Stomach smooth muscle (tissue), 2 donors: ENCODE measurements at regions not wholly inside any gene's neighbourhood (a gene's known extent, or its start where the extent isn't known, plus 50 kb on each side); places are given as distances from the start of the nearest gene placed in this dataset.

ENCODE experiments used
- H3K27ac ChIP-seq: one replicate; pipeline ENCODE4 v1.7.0; 2013; ENCODE audit warnings: mild to moderate bottlenecking, low read length, inconsistent platforms
- H3K27me3 ChIP-seq, 2 donors: one replicate each; pipeline ENCODE4 v1.7.0; 2013; ENCODE audit warnings: low read length in 2 of 2; ENCODE audit not compliant: insufficient read depth in 2 of 2, control insufficient read depth in 1 of 2
- H3K36me3 ChIP-seq, 2 donors: one replicate each; pipeline ENCODE4 v1.7.0; 2013; ENCODE audit warnings: low read length in 2 of 2; ENCODE audit not compliant: control insufficient read depth in 2 of 2, insufficient read depth in 2 of 2
- H3K4me1 ChIP-seq: one replicate; pipeline ENCODE4 v1.7.0; 2013; ENCODE audit warnings: low read length; ENCODE audit not compliant: control insufficient read depth, insufficient read depth
- H3K4me3 ChIP-seq, 2 donors: one replicate each; pipeline ENCODE4 v1.7.0; 2013; ENCODE audit warnings: low read length in 2 of 2
- H3K9ac ChIP-seq, 2 donors: one replicate each; pipeline ENCODE4 v1.7.0; 2013; ENCODE audit warnings: low read length in 2 of 2, mild to moderate bottlenecking in 1 of 2
- H3K9me3 ChIP-seq, 2 donors: one replicate each; pipeline ENCODE4 v1.7.0; 2013; ENCODE audit warnings: low read length in 2 of 2; ENCODE audit not compliant: control insufficient read depth in 2 of 2
- donor health status: healthy.
- donor health status: Pancreatic carcinoma.

GRCh38 chr10:130480491-130480890, 344.3 kb downstream of the GLRX3 start:
- H3K4me3 ChIP-seq = no peak overlapping the region
- H3K4me1 ChIP-seq = no peaks in the 10 kb centered on the region

GRCh38 chr10:130481076-130481930, 345.1 kb downstream of the GLRX3 start:
- Histone ChIP-seq H3K4me1 (no peaks in the 10 kb centered on the region), H3K27ac (no peak overlapping the region), H3K4me3 (no peak overlapping the region), H3K27me3 (peaks cover 0 to 3% of the 10 kb centered on the region in 2 donors), H3K36me3 (no peaks in the 10 kb centered on the region), H3K9me3 (no peaks in the 10 kb centered on the region), H3K9ac (no peak overlapping the region)

More at GRCh38 chr10:130480491-130480890, 344.3 kb downstream of the GLRX3 start:
- H3K9me3 ChIP-seq = no peaks in the 10 kb centered on the region
- peaks cover 0 to 3% of the 10 kb centered on the region in 2 donors for H3K27me3 ChIP-seq
- no peaks in the 10 kb centered on the region for H3K36me3 ChIP-seq
- H3K9ac ChIP-seq = no peak overlapping the region
- no peak overlapping the region for H3K27ac ChIP-seq

- Histone ChIP-seq H3K9ac (no peak overlapping the region), H3K36me3 (no peaks in the 10 kb centered on the region), H3K9me3 (no peaks in the 10 kb centered on the region), H3K4me1 (no peaks in the 10 kb centered on the region), H3K4me3 (no peak overlapping the region), H3K27ac (no peak overlapping the region), H3K27me3 (peaks cover 0 to 3% of the 10 kb centered on the region in 2 donors)
These were observed 345.7 kb downstream of the GLRX3 start for GRCh38 chr10:130481936-130482335.

GRCh38 chr10:130483691-130484467, 347.7 kb downstream of the GLRX3 start:
- H3K9ac ChIP-seq = no peak overlapping the region
- no peaks in the 10 kb centered on the region for H3K36me3 ChIP-seq
- H3K4me1 ChIP-seq = no peaks in the 10 kb centered on the region
- no peaks in the 10 kb centered on the region for H3K9me3 ChIP-seq
- H3K4me3 ChIP-seq = no peak overlapping the region
- H3K27me3 ChIP-seq = peaks cover 0 to 3% of the 10 kb centered on the region in 2 donors
- no peak overlapping the region for H3K27ac ChIP-seq

- H3K36me3 ChIP-seq = no peaks in the 10 kb centered on the region
- no peak overlapping the region for H3K27ac ChIP-seq
- no peaks in the 10 kb centered on the region for H3K9me3 ChIP-seq
- H3K4me3 ChIP-seq = no peak overlapping the region
- H3K27me3 ChIP-seq = peaks cover 0 to 3% of the 10 kb centered on the region in 2 donors
- no peak overlapping the region for H3K9ac ChIP-seq
- H3K4me1 ChIP-seq = no peaks in the 10 kb centered on the region
These were observed 348.4 kb downstream of the GLRX3 start for GRCh38 chr10:130484468-130485180.

GRCh38 chr10:130485236-130485957, 349.2 kb downstream of the GLRX3 start:
- Histone ChIP-seq H3K4me1 (no peaks in the 10 kb centered on the region), H3K36me3 (no peaks in the 10 kb centered on the region), H3K4me3 (no peak overlapping the region), H3K9me3 (no peaks in the 10 kb centered on the region), H3K27ac (no peak overlapping the region), H3K27me3 (peaks cover 0 to 3% of the 10 kb centered on the region in 2 donors), H3K9ac (no peak overlapping the region)

GRCh38 chr10:130485958-130486895, 350.0 kb downstream of the GLRX3 start:
- Histone ChIP-seq H3K27ac (no peak overlapping the region), H3K4me3 (no peak overlapping the region), H3K9ac (no peak overlapping the region), H3K36me3 (no peaks in the 10 kb centered on the region), H3K9me3 (no peaks in the 10 kb centered on the region), H3K27me3 (peaks cover 0 to 3% of the 10 kb centered on the region in 2 donors), H3K4me1 (no peaks in the 10 kb centered on the region)

GRCh38 chr10:130486906-130487305, 350.7 kb downstream of the GLRX3 start:
- no peak overlapping the region for H3K4me3 ChIP-seq
- no peak overlapping the region for H3K27ac ChIP-seq
- H3K4me1 ChIP-seq = no peaks in the 10 kb centered on the region
- peaks cover 0 to 3% of the 10 kb centered on the region in 2 donors for H3K27me3 ChIP-seq
- no peaks in the 10 kb centered on the region for H3K36me3 ChIP-seq
- H3K9me3 ChIP-seq = no peaks in the 10 kb centered on the region
- H3K9ac ChIP-seq = no peak overlapping the region

- Histone ChIP-seq H3K9me3 (no peaks in the 10 kb centered on the region), H3K36me3 (no peaks in the 10 kb centered on the region), H3K27ac (no peak overlapping the region), H3K4me1 (no peaks in the 10 kb centered on the region), H3K9ac (no peak overlapping the region), H3K27me3 (peaks cover 0 to 3% of the 10 kb centered on the region in 2 donors), H3K4me3 (no peak overlapping the region)
These were observed 351.4 kb downstream of the GLRX3 start for GRCh38 chr10:130487566-130487965.
